CD4-positive, alpha-beta T cell treated with Interleukin-12 subunit alpha and Interleukin-12 subunit beta, for 1 hour (primary cell): ENCODE measurements at regions not wholly inside any gene's neighbourhood (a gene's known extent, or its start where the extent isn't known, plus 50 kb on each side); places are given as distances from the start of the nearest gene placed in this dataset.
A peak's percentile ranks its signal among the peaks of the same experiment; 100 is the strongest.

ENCODE experiments used
- DNase-seq: peaks from one replicate; pipeline ENCODE4 v3.0.0-alpha.2; 2020

DNA sequence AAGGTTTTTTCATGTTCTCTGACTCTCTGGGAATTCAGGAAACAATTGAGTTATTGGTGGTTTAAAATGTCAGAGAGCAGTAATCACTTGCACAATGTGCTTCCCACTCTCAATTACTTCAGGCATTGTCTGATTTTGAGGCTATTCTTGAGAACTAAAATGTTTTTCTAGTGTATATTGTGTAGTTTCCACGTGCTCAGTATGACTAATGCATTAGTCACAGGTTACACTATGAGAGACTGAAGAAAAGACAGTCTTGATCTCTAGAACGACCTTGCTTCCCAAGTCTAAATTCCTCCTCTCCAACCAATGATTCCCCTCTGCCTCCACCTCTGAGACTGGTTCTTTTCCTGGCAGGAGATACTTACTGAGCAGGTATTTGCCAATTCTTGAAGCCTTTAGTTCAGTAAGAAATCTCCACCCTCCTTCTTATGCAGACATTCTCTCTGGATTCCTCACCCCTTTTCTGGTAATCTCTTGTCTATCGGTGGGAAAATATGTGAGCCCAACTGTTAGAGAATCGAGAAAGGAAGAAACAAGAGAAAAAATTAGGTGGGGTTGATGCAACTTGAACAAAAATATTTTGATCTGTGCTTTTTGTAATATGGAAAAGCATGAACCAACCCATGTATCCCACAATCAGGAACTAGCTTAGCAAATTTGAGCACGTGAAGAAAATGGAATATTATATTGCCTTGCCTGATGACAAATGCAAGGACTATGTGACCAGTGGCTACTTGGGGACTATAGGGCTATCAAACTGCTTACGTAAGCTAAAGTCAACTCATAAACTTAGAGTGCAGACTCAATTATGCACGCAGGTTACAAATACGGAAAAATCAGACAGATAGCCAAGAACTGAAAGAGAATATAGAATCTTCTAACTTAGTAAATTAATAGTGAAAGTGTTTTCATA is 61.1 kb upstream of the SLC22A16 start:
- no peak for DNase-seq

DNA sequence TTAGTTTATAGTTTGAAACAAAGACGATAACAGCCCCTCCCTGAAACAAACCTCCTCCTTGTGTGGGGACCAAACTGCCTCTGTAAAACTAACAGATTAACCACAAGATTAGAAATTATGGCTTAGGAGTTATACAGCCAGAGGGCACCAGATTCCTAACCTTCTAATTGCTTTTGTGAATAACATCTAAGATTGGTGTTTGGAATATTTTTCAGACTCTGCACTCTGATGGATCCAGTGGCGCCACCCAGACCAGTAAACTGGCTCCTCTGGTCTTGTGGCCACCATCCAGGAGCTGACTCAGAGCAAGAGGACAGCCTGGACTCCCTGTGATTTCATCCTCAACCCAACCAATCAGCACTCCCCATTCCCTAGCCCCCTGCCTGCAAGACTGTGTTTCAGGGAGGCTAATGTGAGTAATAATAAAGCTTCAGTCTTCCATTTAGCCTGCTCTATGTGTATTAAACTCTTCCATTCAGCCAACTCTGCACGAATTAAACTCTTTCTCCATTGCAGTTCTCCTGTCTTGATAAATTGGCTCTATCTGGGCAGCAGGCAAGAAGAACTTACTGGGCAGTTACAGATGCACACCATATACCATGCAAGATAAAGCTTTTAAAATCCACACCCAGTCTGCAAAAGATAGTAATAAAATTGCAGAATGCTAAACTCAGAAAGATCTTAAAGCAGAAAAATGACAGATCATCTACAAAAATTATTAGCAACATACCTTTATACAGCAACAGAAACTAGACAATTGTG is 58.5 kb upstream of the SLC22A16 start:
- no peak for DNase-seq

- DNase-seq, result no peak
Observed at GRCh38 chr6:110532431-110532830, 56.0 kb upstream of the SLC22A16 start.

DNA sequence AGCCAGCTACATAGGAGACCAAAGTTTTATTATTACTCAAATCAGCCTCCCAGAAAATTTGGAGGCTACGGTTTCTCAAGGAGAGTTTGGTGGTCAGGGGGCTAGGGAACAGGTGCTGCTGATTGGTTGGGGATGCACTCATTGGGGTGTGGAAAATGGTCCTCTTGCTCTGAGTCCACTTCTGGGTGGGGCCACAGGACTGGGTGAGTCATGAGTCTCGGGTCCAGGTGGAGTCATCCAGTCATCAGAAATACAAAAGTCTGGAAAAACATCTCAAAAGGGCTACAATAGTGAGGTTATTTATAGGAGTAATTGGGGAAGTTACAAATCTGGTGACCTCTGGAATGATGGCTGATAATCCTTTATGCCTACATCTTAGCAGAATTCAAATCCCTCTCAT is 54.3 kb upstream of the SLC22A16 start:
- DNase-seq, result no peak

DNA sequence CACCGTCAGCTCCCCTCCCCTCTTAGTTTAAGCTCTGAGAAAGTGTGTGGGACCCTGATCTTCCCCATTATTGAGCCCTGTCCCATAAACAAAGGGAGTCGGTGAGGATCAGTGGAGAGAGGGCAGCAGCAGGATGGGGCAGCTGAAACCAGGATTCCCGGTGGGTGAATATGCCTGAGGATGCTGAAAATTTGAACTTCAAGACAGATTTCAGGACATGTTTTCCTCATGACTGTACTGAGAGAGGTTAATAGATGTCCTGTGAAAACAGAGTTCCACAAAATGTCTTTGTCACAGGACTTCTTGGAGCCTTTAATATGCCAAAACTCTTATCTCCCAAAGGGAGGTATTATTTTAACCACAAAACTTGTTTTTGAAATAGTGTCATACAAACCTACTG is 53.5 kb upstream of the SLC22A16 start:
- DNase-seq, result no peak

DNA sequence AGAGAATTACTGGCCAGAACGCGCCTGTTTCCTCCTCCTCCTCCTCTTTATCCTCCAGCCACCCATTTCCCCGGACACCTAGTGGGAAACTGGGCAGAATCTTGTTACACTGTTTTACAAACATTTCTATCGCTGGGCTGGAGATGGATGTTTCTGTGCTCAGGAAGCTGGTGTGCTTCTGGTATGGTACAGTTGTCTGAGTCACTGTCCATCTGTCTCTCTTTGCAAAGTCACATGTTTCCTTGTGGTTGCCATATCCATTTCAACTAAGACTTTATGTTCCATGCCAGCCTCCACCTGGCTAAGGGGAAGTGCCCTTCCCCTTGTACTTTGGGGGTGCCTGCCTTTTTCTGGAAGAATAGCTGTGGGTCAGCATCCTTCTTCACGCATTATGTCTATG is 52.9 kb upstream of the SLC22A16 start:
- no peak for DNase-seq

DNA sequence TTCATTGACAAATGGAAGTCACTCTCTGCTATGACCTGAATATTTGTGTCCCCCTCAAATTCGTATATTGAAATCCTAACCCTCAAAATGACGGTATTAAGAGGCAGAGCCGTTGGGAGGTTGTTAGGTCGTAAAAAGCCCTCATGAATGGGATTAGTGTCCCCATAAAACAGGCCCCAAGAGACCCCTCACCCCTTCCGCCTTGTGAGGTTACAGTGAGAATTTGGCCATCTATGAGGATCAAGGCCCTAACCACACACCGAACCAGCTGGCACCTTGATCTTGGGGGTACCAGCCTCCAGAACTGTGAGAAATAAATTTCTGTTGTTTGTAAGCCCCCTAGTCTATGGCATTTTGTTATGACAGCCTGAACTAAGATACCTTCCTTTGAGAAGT is 52.5 kb upstream of the SLC22A16 start:
- no peak for DNase-seq

DNA sequence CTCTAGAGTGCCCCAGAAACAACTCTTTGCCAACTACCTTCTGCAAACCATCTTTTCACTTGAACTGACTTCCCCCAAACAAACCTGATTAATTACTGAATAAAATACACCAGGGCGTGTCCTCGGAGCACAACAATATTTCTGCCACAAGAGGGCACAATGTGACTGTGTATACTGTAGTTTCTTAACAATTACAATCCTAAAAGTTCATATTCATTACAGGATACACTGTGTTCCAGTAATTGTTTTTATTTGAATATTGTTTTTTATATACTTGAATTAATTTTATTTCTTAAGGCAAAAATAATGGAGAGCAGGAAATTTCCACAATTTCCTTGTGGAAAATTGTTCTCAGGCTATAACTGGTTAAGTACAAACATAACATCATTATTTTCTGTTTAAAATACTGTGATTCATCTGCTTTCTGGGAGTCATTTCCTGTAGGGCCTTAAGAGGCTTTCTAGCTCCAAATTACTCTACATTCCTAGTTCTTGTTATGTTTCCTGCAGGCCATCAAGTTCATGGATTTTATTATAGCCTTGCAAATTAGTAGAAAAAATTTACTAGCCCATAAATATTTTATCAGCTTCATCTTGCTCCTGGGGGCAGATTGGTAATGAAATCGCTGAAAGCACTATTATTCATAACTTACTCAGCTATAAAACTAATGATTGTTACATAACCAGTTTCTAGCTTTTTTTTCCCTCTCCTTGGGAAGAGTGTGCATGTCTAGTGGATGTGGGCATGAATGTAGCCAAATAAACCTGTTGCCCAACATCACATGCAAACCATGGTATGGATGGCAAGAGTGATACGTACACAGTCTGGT is 51.9 kb upstream of the SLC22A16 start:
- DNase-seq, result peak; percentile 68

DNA sequence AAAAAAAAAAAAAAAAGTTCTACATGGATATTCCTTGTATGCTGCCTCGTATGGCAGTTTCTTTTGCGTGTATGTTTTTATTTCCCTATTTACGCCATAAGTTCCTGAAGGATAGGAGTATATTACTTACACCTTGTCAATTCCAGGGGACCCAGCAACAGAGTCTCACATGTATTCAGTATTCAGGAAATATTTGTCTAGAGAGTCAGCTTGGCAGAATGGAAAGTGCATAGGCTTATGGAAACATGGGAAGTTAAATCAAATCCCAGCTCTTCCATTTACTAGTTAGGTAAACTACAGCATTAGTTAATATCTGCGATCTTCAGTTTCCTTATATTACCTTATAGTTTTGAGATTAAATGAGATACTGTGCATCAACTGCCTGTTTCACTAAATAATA is 51.1 kb upstream of the SLC22A16 start:
- DNase-seq, result no peak

- no peak for DNase-seq
Observed at GRCh38 chr6:110526726-110527125, 50.3 kb upstream of the SLC22A16 start.
